ENCODE measurements at regions not wholly inside any gene's neighbourhood (a gene's known extent, or its start where the extent isn't known, plus 50 kb on each side); places are given as distances from the start of the nearest gene placed in this dataset.

DNA sequence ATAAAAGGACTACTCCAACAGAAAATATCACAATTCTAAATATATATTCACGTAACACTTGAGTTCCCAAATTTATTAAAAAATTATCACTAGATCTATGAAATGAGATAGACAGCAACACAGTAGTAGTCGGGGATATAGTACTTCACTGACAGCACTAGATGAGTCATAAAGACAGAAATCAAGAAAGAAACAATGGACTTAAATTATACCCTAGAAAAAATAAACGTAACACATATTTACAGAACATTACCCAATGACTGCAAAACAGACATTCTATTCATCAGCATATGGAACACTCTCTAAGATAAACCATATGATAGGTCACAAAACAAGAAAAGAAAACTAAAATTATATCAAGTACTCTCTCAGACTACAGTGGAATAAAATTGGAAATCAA is 429.4 kb downstream of the MBD2 start:
- TF ChIP-seq, protein P1, sequence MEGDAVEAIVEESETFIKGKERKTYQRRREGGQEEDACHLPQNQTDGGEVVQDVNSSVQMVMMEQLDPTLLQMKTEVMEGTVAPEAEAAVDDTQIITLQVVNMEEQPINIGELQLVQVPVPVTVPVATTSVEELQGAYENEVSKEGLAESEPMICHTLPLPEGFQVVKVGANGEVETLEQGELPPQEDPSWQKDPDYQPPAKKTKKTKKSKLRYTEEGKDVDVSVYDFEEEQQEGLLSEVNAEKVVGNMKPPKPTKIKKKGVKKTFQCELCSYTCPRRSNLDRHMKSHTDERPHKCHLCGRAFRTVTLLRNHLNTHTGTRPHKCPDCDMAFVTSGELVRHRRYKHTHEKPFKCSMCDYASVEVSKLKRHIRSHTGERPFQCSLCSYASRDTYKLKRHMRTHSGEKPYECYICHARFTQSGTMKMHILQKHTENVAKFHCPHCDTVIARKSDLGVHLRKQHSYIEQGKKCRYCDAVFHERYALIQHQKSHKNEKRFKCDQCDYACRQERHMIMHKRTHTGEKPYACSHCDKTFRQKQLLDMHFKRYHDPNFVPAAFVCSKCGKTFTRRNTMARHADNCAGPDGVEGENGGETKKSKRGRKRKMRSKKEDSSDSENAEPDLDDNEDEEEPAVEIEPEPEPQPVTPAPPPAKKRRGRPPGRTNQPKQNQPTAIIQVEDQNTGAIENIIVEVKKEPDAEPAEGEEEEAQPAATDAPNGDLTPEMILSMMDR (IDR thresholded peaks at IDR 0.05) = no peak
- TF ChIP-seq POLR2A (IDR thresholded peaks at IDR 0.05) = no peak

DNA sequence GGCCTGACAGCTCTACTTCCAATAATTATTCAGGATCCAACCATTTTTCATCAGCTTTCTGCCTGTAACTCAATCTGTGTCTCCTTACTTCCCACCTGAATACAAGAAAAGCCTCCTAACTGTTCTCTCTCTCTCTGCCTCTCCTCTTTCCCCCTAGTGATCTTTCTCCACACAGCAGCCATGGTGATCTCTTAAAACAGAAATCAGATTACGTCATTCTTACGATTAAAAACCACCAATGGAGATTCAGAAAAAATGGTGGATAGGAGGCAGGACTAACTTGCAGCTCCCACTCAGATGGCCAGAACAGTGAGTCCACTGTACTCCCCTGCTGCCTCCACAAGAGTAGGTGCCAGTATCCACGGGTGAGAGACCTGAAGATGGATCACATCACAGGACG is 431.7 kb downstream of the MBD2 start:
- 75% methylated on average over 4 of the region's 4 CpGs for WGBS (ENCODE audit: insufficient coverage, low coverage, low lambda C conversion rate, missing lambda C conversion rate)
- Histone ChIP-seq H3K4me1 (no peaks in the 10 kb centered on the region), H3K9me3 (no peaks in the 10 kb centered on the region), H3K27ac (no peak overlapping the region), H3K4me3 (no peak overlapping the region), H3K27me3 (no peaks in the 10 kb centered on the region), H3K36me3 (no peaks in the 10 kb centered on the region)
- ATAC-seq = no peak
- intact Hi-C loops (cut with DNase I) = no loop called here
- TF ChIP-seq, protein P1 (IDR thresholded peaks at IDR 0.05) = no peak
- no peak for TF ChIP-seq POLR2A (IDR thresholded peaks at IDR 0.05)
- no peak for DNase-seq

More for the DNA sequence above, 429.4 kb downstream of the MBD2 start:
- no peak for ATAC-seq
- no peaks in the 10 kb centered on the region for H3K4me1 ChIP-seq
- no peaks in the 10 kb centered on the region for H3K27me3 ChIP-seq
- WGBS (ENCODE audit: insufficient coverage, low coverage, low lambda C conversion rate, missing lambda C conversion rate) = 74% methylated on average over 3 of the region's 3 CpGs
- no peak for DNase-seq
- intact Hi-C loops (cut with DNase I) = no loop called here
- no peak overlapping the region for H3K4me3 ChIP-seq
- H3K27ac ChIP-seq = no peak overlapping the region
- no peaks in the 10 kb centered on the region for H3K9me3 ChIP-seq
- no peaks in the 10 kb centered on the region for H3K36me3 ChIP-seq

DNA sequence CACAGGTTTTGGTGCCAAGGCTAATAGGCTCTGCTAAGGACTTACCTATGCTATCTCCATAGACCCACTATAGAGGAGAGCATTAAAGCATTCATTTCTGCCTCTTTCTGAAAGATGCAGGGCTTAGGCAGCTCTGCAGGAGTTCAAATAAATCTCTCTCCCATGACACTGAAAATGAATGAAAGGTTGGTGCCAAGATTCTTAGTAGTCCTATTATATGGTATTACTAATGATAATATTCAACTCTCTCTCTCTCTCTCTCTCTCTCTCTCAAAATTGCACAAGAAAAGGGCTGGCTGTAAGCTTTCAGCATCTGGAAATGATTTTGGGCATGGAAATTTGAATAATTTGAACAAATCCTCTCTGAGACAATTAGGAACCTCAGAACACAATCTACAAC is 433.7 kb downstream of the MBD2 start:
- Histone ChIP-seq H3K4me1 (no peaks in the 10 kb centered on the region), H3K27me3 (no peaks in the 10 kb centered on the region), H3K27ac (no peak overlapping the region), H3K36me3 (no peaks in the 10 kb centered on the region), H3K4me3 (no peak overlapping the region), H3K9me3 (no peaks in the 10 kb centered on the region)
- no peak for ATAC-seq
- TF ChIP-seq, protein P1 (IDR thresholded peaks at IDR 0.05) = no peak
- no peak for TF ChIP-seq POLR2A (IDR thresholded peaks at IDR 0.05)
- no peak for DNase-seq
- intact Hi-C loops (cut with DNase I) = no loop called here

DNA sequence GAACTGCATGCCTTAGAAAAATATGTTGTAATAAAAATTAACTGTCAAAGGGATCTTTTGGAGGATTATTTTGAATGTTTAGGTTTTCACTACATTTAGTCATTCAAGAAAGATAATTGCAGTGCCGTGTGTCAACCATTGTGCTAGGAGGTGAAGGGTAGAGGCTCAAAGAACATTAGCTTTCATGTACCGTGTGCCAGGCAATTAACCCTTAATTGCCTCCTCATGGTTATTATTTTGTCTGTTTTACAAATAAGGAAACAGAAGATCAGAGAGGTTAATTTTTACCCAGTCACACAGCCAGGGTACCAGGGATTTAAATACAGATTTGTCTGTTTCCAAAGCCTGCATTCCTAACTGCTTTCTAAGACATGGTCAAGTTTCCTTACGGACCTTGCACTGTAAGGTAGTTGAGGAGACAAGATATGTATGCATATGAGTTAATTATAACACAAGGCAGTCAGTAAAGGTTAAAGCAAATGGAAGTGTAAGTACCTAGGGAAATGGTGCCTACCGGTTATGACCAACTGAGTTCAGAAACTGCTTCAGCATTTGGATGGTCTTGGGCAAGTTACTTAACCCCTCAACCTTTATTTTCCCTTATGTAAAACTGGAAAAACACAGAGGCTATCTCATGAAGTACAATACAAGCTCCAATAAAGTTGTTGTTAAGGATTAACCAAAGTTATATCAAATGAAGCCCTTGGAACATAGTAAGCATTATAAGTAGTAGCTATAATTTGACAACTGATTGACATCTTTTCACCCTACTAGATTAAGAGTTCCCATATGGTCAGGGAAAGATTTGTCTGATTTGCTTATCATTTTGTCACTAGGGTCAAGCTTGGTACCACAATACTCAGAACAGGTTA is 434.9 kb downstream of the MBD2 start:
- H3K36me3 ChIP-seq = no peaks in the 10 kb centered on the region
- no peak overlapping the region for H3K27ac ChIP-seq
- H3K27me3 ChIP-seq = no peaks in the 10 kb centered on the region
- DNase-seq (no peak), ATAC-seq (no peak)
- H3K4me1 ChIP-seq = no peaks in the 10 kb centered on the region
- WGBS (ENCODE audit: insufficient coverage, low coverage, low lambda C conversion rate, missing lambda C conversion rate) = 48% methylated on average over 4 of the region's 4 CpGs
- intact Hi-C loops (cut with DNase I) = no loop called here
- no peaks in the 10 kb centered on the region for H3K9me3 ChIP-seq
- H3K4me3 ChIP-seq = no peak overlapping the region
- no peak for TF ChIP-seq POLR2A (IDR thresholded peaks at IDR 0.05)
- TF ChIP-seq, protein P1 (IDR thresholded peaks at IDR 0.05) = no peak
